Astrocyte of the cerebellum (primary cell): ENCODE measurements at regions not wholly inside any gene's neighbourhood (a gene's known extent, or its start where the extent isn't known, plus 50 kb on each side); places are given as distances from the start of the nearest gene placed in this dataset.
A peak's percentile ranks its signal among the peaks of the same experiment; 100 is the strongest.

Experiments used
- DNase-seq: peaks from one replicate; pipeline ENCODE4 v3.0.0-alpha.2; 2011; ENCODE audit warnings: low read depth
- H3K4me3 ChIP-seq: 2 replicates; pipeline ENCODE4 v1.5.1; 2011; ENCODE audit warnings: mild to moderate bottlenecking, low read depth, low read length, moderate library complexity
- CTCF ChIP-seq: IDR thresholded peaks from 2 replicates; pipeline ENCODE4 v1.5.1; 2012; ENCODE audit warnings: low read length, low read depth, moderate library complexity, mild to moderate bottlenecking; ENCODE audit errors: missing control alignments
- in situ Hi-C: cut with HindIII; loops from 2 replicates; pipeline ENCODE4 v1.10.0; 2017; ENCODE audit warnings: low sequenced_read_pairs

- in situ Hi-C loops, result no loop called here
- DNase-seq, result no peak
- H3K4me3 ChIP-seq, result no peak overlapping the region
- TF ChIP-seq CTCF, result no peak
Measured at GRCh38 chr11:28535677-28536076, 427.5 kb downstream of the METTL15 start.

GRCh38 chr11:28529540-28530410, 421.6 kb downstream of the METTL15 start:
- no peak overlapping the region for H3K4me3 ChIP-seq
- in situ Hi-C loops, result no loop called here
- DNase-seq, result peak; percentile 68
- TF ChIP-seq CTCF, result peak; percentile 13

GRCh38 chr11:28529046-28529445, 420.9 kb downstream of the METTL15 start:
- in situ Hi-C loops, result no loop called here
- DNase-seq, result no peak
- H3K4me3 ChIP-seq, result no peak overlapping the region

GRCh38 chr11:28528217-28528616, 420.0 kb downstream of the METTL15 start:
- no peak for TF ChIP-seq CTCF
- H3K4me3 ChIP-seq, result no peak overlapping the region
- DNase-seq, result no peak
- in situ Hi-C loops, result no loop called here

More at GRCh38 chr11:28529046-28529445, 420.9 kb downstream of the METTL15 start:
- TF ChIP-seq CTCF, result no peak

DNA sequence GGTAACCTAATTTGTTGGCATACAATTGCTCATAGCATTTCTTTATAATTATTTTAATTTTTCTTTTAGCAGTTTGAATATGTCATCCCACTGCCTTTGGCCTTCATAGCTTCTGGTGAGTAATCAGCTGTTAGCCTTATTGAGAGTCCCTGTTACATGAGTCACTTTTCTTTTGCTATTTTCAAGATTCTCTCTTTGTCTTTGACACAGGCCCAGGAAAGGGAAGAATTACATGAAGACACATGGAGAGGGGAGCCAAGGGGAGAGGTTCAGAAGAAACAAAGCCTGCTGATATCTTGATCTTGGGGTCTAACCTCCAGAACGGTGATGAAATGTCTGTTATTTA, 418.2 kb downstream of the METTL15 start:
- no peak for DNase-seq

More for the DNA sequence above, 418.2 kb downstream of the METTL15 start:
- in situ Hi-C loops, result no loop called here
- no peak for TF ChIP-seq CTCF
- no peak overlapping the region for H3K4me3 ChIP-seq
